AG10803 (cell line): ENCODE measurements at regions not wholly inside any gene's neighbourhood (a gene's known extent, or its start where the extent isn't known, plus 50 kb on each side); places are given as distances from the start of the nearest gene placed in this dataset.
"Not testable (repeated sequence)": the region's sequence is repeated elsewhere in the genome, so short reads cannot be mapped to it uniquely, and the experiment has no call there.

ENCODE experiments used
- DNase-seq: peaks from one replicate; pipeline ENCODE4 v3.0.0; 2010; ENCODE audit warnings: low read depth
- H3K4me3 ChIP-seq: 2 replicates; pipeline ENCODE4 v1.5.1; 2011; ENCODE audit warnings: mild to moderate bottlenecking, low read length, control low read depth
- CTCF ChIP-seq: conservative IDR thresholded peaks from 2 replicates; pipeline ENCODE4 v1.5.1; 2011; ENCODE audit warnings: mild to moderate bottlenecking, low read length, control low read depth, inconsistent platforms

- TF ChIP-seq CTCF, result no peak
- no peak for DNase-seq
- no peak overlapping the region for H3K4me3 ChIP-seq
Measured at GRCh38 chr11:7170431-7170830, 81.3 kb upstream of the SYT9 start.

GRCh38 chr11:7175007-7175406, 76.7 kb upstream of the SYT9 start:
- no peak overlapping the region for H3K4me3 ChIP-seq
- TF ChIP-seq CTCF, result no peak
- DNase-seq, result no peak

- H3K4me3 ChIP-seq, result no peak overlapping the region
- peak; percentile 3 for DNase-seq
- TF ChIP-seq CTCF, result no peak
Measured at GRCh38 chr11:7186190-7186589, 65.5 kb upstream of the SYT9 start.

GRCh38 chr11:7186676-7187075, 65.0 kb upstream of the SYT9 start:
- TF ChIP-seq CTCF, result no peak
- no peak for DNase-seq
- H3K4me3 ChIP-seq, result no peak overlapping the region

GRCh38 chr11:7192785-7193184, 58.9 kb upstream of the SYT9 start:
- not testable (repeated sequence) for H3K4me3 ChIP-seq, DNase-seq

GRCh38 chr11:7196396-7197146, 55.1 kb upstream of the SYT9 start:
- no peak for DNase-seq
- no peak overlapping the region for H3K4me3 ChIP-seq
- no peak for TF ChIP-seq CTCF

GRCh38 chr11:7197469-7197868, 54.2 kb upstream of the SYT9 start:
- no peak overlapping the region for H3K4me3 ChIP-seq
- no peak for TF ChIP-seq CTCF
- no peak for DNase-seq
